Naive thymus-derived CD4-positive, alpha-beta T cell (primary cell): ENCODE measurements at regions not wholly inside any gene's neighbourhood (a gene's known extent, or its start where the extent isn't known, plus 50 kb on each side); places are given as distances from the start of the nearest gene placed in this dataset.

Experiments used
- ATAC-seq: fragments of 150-1000 bp; cut with Tn5 transposase; 2 replicates; pipeline ENCODE4 v1.10.0; 2021; ENCODE audit warnings: mild to moderate bottlenecking, moderate library complexity
- CTCF ChIA-PET: fragments of 350-600 bp; sonication (Branson Sonifier 250); formaldehyde crosslinking; loops from one replicate; lab custom pipeline; 2021; ENCODE audit warnings: antibody characterized with exemption; lab: Charles Lee
- POLR2A ChIA-PET: fragments of 350-600 bp; sonication (Branson Sonifier 250); formaldehyde crosslinking; loops from one replicate; lab custom pipeline; 2021; ENCODE audit warnings: antibody characterized with exemption, inconsistent platforms; lab: Charles Lee
- DNase-seq, 9 donors: peaks; one replicate each; pipeline versions ENCODE4 v3.0.0 to v3.0.0-alpha.2; 2020 to 2022; ENCODE audit warnings: mixed read lengths in 1 of 9
- H3K27ac ChIP-seq: one replicate; pipeline ENCODE4 v1.7.0; 2013; ENCODE audit warnings: mild to moderate bottlenecking, low read depth, low read length, moderate library complexity
- H3K27me3 ChIP-seq, 2 donors: one replicate each; pipeline ENCODE4 v1.7.0; 2013; ENCODE audit warnings: low read length in 2 of 2, mild to moderate bottlenecking in 2 of 2, moderate library complexity in 2 of 2; ENCODE audit not compliant: control insufficient read depth in 2 of 2, insufficient read depth in 2 of 2
- H3K36me3 ChIP-seq, 3 experiments: 1 replicate in 2 of 3; 2 replicates in 1 of 3; pipeline ENCODE4 v1.7.0; 2013; ENCODE audit warnings: low read length in 3 of 3, mild to moderate bottlenecking in 3 of 3, moderate library complexity in 1 of 3; ENCODE audit not compliant: insufficient read depth in 3 of 3, control insufficient read depth in 2 of 3
- H3K4me1 ChIP-seq, 2 donors: one replicate each; pipeline ENCODE4 v1.7.0; 2013; ENCODE audit warnings: low read length in 2 of 2, mild to moderate bottlenecking in 2 of 2, moderate library complexity in 1 of 2; ENCODE audit not compliant: control insufficient read depth in 2 of 2, insufficient read depth in 2 of 2
- H3K4me3 ChIP-seq: 2 replicates; pipeline ENCODE4 v1.7.0; 2013; ENCODE audit warnings: mild to moderate bottlenecking, low read length
- H3K9me3 ChIP-seq, 3 experiments: 1 replicate in 2 of 3; 2 replicates in 1 of 3; pipeline ENCODE4 v1.7.0; 2013; ENCODE audit warnings: low read length in 3 of 3; ENCODE audit not compliant: control insufficient read depth in 2 of 3
- H3K27ac Mint-ChIP-seq, 9 donors: one replicate each; pipeline ENCODE4 v1.8.0; 2020 to 2022; ENCODE audit warnings: mixed read lengths in 9 of 9, mild to moderate bottlenecking in 8 of 9, moderate library complexity in 5 of 9, inconsistent platforms in 2 of 9
- H3K27me3 Mint-ChIP-seq, 5 donors: one replicate each; pipeline ENCODE4 v1.8.0; 2021 to 2022; ENCODE audit warnings: mixed read lengths in 5 of 5, mild to moderate bottlenecking in 1 of 5
- H3K36me3 Mint-ChIP-seq, 5 donors: one replicate each; pipeline ENCODE4 v1.8.0; 2020 to 2022; ENCODE audit warnings: mixed read lengths in 5 of 5, mild to moderate bottlenecking in 3 of 5, inconsistent platforms in 1 of 5
- H3K4me1 Mint-ChIP-seq, 7 donors: one replicate each; pipeline ENCODE4 v1.8.0; 2020 to 2022; ENCODE audit warnings: mixed read lengths in 7 of 7, mild to moderate bottlenecking in 3 of 7, inconsistent platforms in 1 of 7
- H3K4me3 Mint-ChIP-seq, 10 donors: one replicate each; pipeline ENCODE4 v1.8.0; 2020 to 2022; ENCODE audit warnings: mild to moderate bottlenecking in 10 of 10, mixed read lengths in 10 of 10, moderate library complexity in 6 of 10, inconsistent platforms in 2 of 10
- H3K9me3 Mint-ChIP-seq, 11 donors: one replicate each; pipeline ENCODE4 v1.8.0; 2020 to 2022; ENCODE audit warnings: mixed read lengths in 11 of 11, mild to moderate bottlenecking in 4 of 11, inconsistent platforms in 1 of 11, moderate library complexity in 1 of 11
- intact Hi-C, 2 donors: fragments of 100-400 bp; cut with micrococcal nuclease; formaldehyde crosslinking; loops; one replicate each; pipeline ENCODE4 v1.15.1; 2023

DNA sequence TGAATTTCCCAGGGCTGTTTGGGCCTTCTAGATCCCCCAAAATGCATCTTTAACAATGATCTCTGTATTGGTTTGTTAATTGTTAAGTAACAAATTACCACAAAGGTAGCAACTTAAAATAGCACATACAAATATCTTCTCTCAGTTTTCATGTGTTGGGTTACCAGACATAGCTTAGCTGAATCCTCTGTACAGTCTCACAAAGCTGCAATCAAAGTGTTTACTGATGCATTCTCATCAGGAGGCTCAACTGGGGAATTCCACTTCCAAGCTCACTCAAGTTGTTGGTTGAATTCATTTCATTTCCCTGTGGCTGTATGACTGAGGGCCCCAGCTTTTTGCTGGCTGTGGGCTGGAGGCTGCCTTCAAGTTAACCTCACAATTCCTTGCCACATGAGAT, 297.6 kb downstream of the RPLP1 start:
- CTCF ChIA-PET = interaction anchor here (0.8 kb wide), 1 partner anchor 26 kb away, joined by 3 read pairs; no protein-coding TSS in a partner anchor
- no peak overlapping the region for H3K27ac ChIP-seq
- H3K4me1 ChIP-seq = peaks cover 16 to 19% of the 10 kb centered on the region in 2 donors
- Mint-ChIP-seq H3K27ac (no peak overlapping the region), H3K36me3 (peaks cover 0 to 45% (median 4%) of the 10 kb centered on the region in 5 donors), H3K4me3 (no peak overlapping the region), H3K27me3 (peaks cover 0 to 24% (median 9%) of the 10 kb centered on the region in 5 donors), H3K9me3 (peaks cover 0 to 21% (median 7%) of the 10 kb centered on the region in 11 donors), H3K4me1 (peaks cover 42 to 71% (median 50%) of the 10 kb centered on the region in 7 donors)
- no peaks in the 10 kb centered on the region for H3K9me3 ChIP-seq
- intact Hi-C loops = loop anchor here in 1 of 2 donors (1.0 kb wide), 1 partner anchor 9 kb away; no protein-coding TSS in a partner anchor
- H3K27me3 ChIP-seq = no peaks in the 10 kb centered on the region
- no peaks in the 10 kb centered on the region for H3K36me3 ChIP-seq
- no peak overlapping the region for H3K4me3 ChIP-seq
- no peak for ATAC-seq
- POLR2A ChIA-PET = interaction anchor here (1.2 kb wide), 2 partner anchors 310 to 350 kb away, joined by 3 read pairs; no protein-coding TSS in a partner anchor
- no peak for DNase-seq

DNA sequence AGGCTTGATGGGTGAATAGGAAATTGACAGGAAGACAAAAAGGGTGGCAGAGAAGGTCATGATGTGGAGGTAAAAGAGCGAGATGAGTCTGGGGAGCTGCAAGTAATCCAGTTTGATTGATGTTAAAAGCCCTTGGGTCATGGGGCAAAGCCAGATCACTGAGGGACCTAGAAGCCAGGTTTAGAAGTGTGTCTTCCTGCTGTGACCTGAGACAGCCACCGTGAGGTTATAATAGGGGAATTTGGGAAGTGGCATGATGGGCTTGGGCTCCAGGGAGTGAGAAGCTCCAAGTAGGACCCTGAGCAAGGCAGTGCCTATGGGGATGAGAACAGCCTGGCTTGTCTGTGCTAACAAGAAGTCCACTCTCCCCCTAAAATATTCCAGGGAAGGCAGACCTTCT, 298.5 kb downstream of the RPLP1 start:
- Mint-ChIP-seq H3K27ac (no peak overlapping the region), H3K36me3 (peaks cover 0 to 47% (median 4%) of the 10 kb centered on the region in 5 donors), H3K9me3 (peaks cover 0 to 21% (median 7%) of the 10 kb centered on the region in 11 donors), H3K4me3 (peak overlapping the region in 2 of 10 donors; percentile 4 to 17), H3K4me1 (peaks cover 47 to 73% (median 57%) of the 10 kb centered on the region in 7 donors), H3K27me3 (peaks cover 0 to 28% (median 9%) of the 10 kb centered on the region in 5 donors)
- POLR2A ChIA-PET = interaction anchor here (1.2 to 1.3 kb wide), 3 partner anchors 11 to 349 kb away, joined by 3 read pairs; no protein-coding TSS in a partner anchor
- no peaks in the 10 kb centered on the region for H3K9me3 ChIP-seq
- DNase-seq (no peak), ATAC-seq (no peak)
- CTCF ChIA-PET = interaction anchor here (0.7 kb wide), 1 partner anchor 738 kb away, joined by 3 read pairs; no protein-coding TSS in a partner anchor
- intact Hi-C loops = no loop called here
- no peaks in the 10 kb centered on the region for H3K27me3 ChIP-seq
- H3K27ac ChIP-seq = no peak overlapping the region
- H3K36me3 ChIP-seq = no peaks in the 10 kb centered on the region
- peaks cover 24 to 27% of the 10 kb centered on the region in 2 donors for H3K4me1 ChIP-seq
- no peak overlapping the region for H3K4me3 ChIP-seq

DNA sequence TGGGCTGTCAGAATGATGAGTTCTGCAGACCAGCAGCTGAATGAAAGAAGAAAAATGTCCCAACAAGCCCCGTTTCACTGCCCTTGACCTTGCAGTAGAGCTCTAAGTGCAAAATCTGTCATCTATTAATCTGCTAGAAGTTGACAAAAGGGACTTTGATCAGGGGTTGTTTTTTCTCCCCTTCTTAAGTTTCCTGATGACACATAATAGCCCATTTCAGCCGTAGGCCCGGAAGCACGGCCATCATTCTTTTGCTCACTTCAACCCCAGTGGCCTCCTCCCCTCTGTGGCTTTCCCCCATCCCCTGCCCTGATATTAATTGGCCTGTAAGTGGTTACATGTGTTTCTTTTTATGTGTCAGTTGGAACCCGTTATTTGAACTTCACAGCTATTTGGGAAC, 298.9 kb downstream of the RPLP1 start:
- peaks cover 0 to 47% (median 4%) of the 10 kb centered on the region in 5 donors for H3K36me3 Mint-ChIP-seq
- no peak for DNase-seq
- intact Hi-C loops = no loop called here
- no peak for ATAC-seq
- Histone ChIP-seq H3K9me3 (no peaks in the 10 kb centered on the region), H3K36me3 (no peaks in the 10 kb centered on the region), H3K4me3 (no peak overlapping the region), H3K4me1 (peaks cover 29 to 32% of the 10 kb centered on the region in 2 donors), H3K27me3 (no peaks in the 10 kb centered on the region), H3K27ac (no peak overlapping the region)
- peaks cover 0 to 21% (median 7%) of the 10 kb centered on the region in 11 donors for H3K9me3 Mint-ChIP-seq
- CTCF ChIA-PET = interaction anchor here (0.7 kb wide), 1 partner anchor 738 kb away, joined by 3 read pairs; no protein-coding TSS in a partner anchor
- POLR2A ChIA-PET = interaction anchor here (1.2 to 1.3 kb wide), 2 partner anchors 11 to 30 kb away, joined by 3 read pairs; no protein-coding TSS in a partner anchor
- H3K27ac Mint-ChIP-seq = no peak overlapping the region
- peaks cover 0 to 25% (median 9%) of the 10 kb centered on the region in 5 donors for H3K27me3 Mint-ChIP-seq
- no peak overlapping the region for H3K4me3 Mint-ChIP-seq
- peaks cover 51 to 73% (median 61%) of the 10 kb centered on the region in 7 donors for H3K4me1 Mint-ChIP-seq

DNA sequence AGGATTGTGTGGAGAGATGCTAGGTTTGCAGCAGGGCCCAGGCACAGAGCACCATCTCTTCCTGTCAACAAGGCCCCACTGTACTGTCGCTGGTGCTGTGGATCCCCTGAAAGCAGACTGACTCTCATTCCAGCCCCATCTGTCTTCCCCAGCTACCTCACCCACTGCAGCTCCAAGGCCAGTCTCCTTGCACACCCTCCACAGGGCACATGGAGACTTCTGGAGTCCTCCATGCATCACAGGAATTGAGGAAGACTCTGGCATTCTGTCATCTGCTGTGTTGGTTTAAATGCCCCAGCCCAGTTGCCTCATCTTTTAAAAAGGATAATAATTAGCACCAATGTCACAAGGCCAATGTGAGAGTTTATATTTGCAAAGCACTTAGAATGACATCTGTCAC, 301.2 kb downstream of the RPLP1 start:
- Histone ChIP-seq H3K27me3 (no peaks in the 10 kb centered on the region), H3K4me1 (peaks cover 52 to 55% of the 10 kb centered on the region in 2 donors), H3K27ac (no peak overlapping the region), H3K36me3 (no peaks in the 10 kb centered on the region), H3K9me3 (no peaks in the 10 kb centered on the region), H3K4me3 (no peak overlapping the region)
- H3K27me3 Mint-ChIP-seq = peaks cover 0 to 19% (median 9%) of the 10 kb centered on the region in 5 donors
- H3K9me3 Mint-ChIP-seq = peaks cover 0 to 23% (median 7%) of the 10 kb centered on the region in 11 donors
- peaks cover 0 to 55% (median 4%) of the 10 kb centered on the region in 5 donors for H3K36me3 Mint-ChIP-seq
- CTCF ChIA-PET = no interaction called here
- H3K4me1 Mint-ChIP-seq = peaks cover 61 to 84% (median 74%) of the 10 kb centered on the region in 7 donors
- POLR2A ChIA-PET = interaction anchor here (1.2 to 1.9 kb wide), 3 partner anchors 17 to 346 kb away, joined by 3 to 9 read pairs (median 4); no protein-coding TSS in a partner anchor
- H3K27ac Mint-ChIP-seq = no peak overlapping the region
- DNase-seq (no peak), ATAC-seq (no peak)
- H3K4me3 Mint-ChIP-seq = peak overlapping the region in 3 of 10 donors; percentile 63 to 77 (median 68)
- intact Hi-C loops = loop anchor here (2.0 kb wide), 2 partner anchors 15 to 25 kb away; no protein-coding TSS in a partner anchor

DNA sequence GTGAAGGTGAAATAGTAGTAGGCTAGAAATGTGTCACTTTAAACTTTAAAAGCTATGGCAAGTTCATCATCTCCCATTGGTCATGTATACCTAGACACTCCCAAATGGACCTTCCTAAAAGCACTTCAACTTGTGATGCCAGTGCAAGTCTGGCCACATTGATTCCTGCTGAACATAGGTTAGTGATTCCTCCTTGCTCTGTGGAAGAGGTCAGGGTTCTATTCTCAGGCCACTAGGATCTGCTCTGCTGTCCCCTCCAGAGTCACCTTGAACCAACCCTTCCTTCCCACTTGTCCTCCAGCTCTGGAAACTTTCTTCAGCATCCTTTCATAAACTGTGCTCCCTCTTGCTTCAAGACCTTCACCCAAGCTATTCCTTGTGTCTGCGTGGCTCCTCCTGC, 301.7 kb downstream of the RPLP1 start:
- Mint-ChIP-seq H3K36me3 (peaks cover 0 to 59% (median 4%) of the 10 kb centered on the region in 5 donors), H3K4me1 (peaks cover 64 to 86% (median 76%) of the 10 kb centered on the region in 7 donors), H3K27me3 (peaks cover 0 to 19% (median 9%) of the 10 kb centered on the region in 5 donors), H3K27ac (peak overlapping the region in 3 of 9 donors; percentile 48 to 87 (median 74)), H3K4me3 (peak overlapping the region in 8 of 10 donors; percentile 30 to 81 (median 74)), H3K9me3 (peaks cover 0 to 26% (median 7%) of the 10 kb centered on the region in 11 donors)
- H3K9me3 ChIP-seq = no peaks in the 10 kb centered on the region
- H3K36me3 ChIP-seq = no peaks in the 10 kb centered on the region
- ChIA-PET CTCF (no interaction called here), POLR2A (interaction anchor here (1.9 kb wide), 1 partner anchor 345 kb away, joined by 9 read pairs; no protein-coding TSS in a partner anchor)
- peaks cover 56 to 59% of the 10 kb centered on the region in 2 donors for H3K4me1 ChIP-seq
- no peak for ATAC-seq
- no peak for DNase-seq
- H3K27me3 ChIP-seq = no peaks in the 10 kb centered on the region
- H3K4me3 ChIP-seq = no peak overlapping the region
- intact Hi-C loops = loop anchor here (2.0 kb wide), 2 partner anchors 14 to 26 kb away; no protein-coding TSS in a partner anchor
- no peak overlapping the region for H3K27ac ChIP-seq

DNA sequence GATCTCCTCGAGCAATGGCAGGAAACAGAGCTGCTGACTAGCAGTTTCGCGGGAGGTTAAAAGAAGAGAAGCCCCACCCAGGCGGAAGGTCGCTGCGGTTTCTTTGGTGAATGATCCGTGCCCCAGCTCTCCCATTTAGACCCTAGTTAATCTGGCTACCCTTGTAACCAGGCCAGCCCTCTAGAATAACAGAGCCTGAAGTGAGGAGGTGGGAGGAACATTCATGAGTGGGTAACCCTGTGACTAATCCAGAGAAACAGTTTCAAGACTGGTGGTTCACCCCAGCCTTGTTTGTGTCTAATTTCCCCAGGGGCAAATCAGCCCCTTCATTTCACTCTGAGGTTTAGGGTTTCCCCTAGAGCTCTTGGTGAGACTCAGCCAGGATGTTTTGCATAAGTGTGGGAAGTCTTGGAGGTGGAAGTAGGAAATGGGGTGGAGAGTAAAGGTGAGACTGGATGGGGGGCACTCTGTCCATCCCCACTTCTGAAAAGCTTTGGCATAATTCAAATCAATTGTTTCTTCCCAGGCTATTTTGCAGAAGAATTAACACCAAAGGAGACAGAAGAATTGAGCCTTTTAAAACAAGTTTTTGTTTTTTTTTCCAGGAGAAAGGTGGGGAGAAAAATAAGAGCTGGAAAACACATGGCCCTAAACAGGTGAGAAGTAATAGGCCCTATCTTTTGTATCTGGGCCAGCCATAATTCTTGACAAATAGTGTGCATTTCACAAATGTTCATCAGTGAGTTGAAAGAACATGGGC, 303.1 kb downstream of the RPLP1 start:
- intact Hi-C loops = loop anchor here (1.0 to 5.0 kb wide), 9 partner anchors 13 to 917 kb away; partner anchors contain the start of gene RPLP1 (in 1 of the 2)
- Mint-ChIP-seq H3K4me3 (peak overlapping the region; percentile 39 to 81 (median 74)), H3K27me3 (peaks cover 0 to 19% (median 9%) of the 10 kb centered on the region in 5 donors), H3K9me3 (peaks cover 0 to 23% (median 7%) of the 10 kb centered on the region in 11 donors), H3K4me1 (peaks cover 72 to 91% (median 83%) of the 10 kb centered on the region in 7 donors), H3K27ac (peak overlapping the region; percentile 5 to 87 (median 48)), H3K36me3 (peaks cover 0 to 57% (median 4%) of the 10 kb centered on the region in 5 donors)
- peak; percentile 62 for ATAC-seq
- Histone ChIP-seq H3K4me1 (peaks cover 67 to 70% of the 10 kb centered on the region in 2 donors), H3K9me3 (no peaks in the 10 kb centered on the region), H3K27me3 (no peaks in the 10 kb centered on the region), H3K36me3 (no peaks in the 10 kb centered on the region), H3K27ac (no peak overlapping the region), H3K4me3 (peak overlapping the region; percentile 14)
- CTCF ChIA-PET = interaction anchor here (0.6 to 1.1 kb wide), 5 partner anchors 36 to 772 kb away, joined by 3 to 5 read pairs (median 3); no protein-coding TSS in a partner anchor
- POLR2A ChIA-PET = interaction anchor here (0.6 to 1.9 kb wide), 16 partner anchors 11 to 398 kb away, joined by 3 to 9 read pairs (median 3); partner anchors contain the start of gene TLE3
- DNase-seq = peak in 8 of 9 donors; percentile 61 to 79 (median 68)
